ENCODE measurements at regions not wholly inside any gene's neighbourhood (a gene's known extent, or its start where the extent isn't known, plus 50 kb on each side); places are given as distances from the start of the nearest gene placed in this dataset.

DNA sequence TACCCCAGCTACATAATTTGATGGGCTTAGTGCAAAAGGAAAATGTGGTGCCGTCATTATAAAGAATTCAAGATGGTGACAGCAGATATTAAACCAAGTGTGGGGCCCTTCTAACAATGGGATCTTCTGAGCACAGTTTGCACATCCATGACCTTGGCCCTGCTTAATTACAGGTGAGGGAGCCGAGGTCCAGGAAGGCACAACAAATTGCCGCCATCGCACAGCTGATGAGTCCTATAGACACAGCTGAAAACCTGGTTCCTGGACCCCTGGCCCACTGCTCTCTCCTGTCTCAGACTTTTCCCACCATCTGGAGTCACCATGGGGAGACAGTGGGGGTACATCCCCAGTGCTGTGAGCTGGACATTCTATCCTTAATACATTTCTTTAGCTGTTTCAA, 95.8 kb upstream of the MAP4K3 start:
- H3F3A ChIP-seq (ENCODE audit: insufficient read depth, low read depth) = no peaks in the 10 kb centered on the region
- TF ChIP-seq EZH2 (IDR thresholded peaks at IDR 0.05; ENCODE audit: low read depth) = no peak
- TF ChIP-seq, protein P1, sequence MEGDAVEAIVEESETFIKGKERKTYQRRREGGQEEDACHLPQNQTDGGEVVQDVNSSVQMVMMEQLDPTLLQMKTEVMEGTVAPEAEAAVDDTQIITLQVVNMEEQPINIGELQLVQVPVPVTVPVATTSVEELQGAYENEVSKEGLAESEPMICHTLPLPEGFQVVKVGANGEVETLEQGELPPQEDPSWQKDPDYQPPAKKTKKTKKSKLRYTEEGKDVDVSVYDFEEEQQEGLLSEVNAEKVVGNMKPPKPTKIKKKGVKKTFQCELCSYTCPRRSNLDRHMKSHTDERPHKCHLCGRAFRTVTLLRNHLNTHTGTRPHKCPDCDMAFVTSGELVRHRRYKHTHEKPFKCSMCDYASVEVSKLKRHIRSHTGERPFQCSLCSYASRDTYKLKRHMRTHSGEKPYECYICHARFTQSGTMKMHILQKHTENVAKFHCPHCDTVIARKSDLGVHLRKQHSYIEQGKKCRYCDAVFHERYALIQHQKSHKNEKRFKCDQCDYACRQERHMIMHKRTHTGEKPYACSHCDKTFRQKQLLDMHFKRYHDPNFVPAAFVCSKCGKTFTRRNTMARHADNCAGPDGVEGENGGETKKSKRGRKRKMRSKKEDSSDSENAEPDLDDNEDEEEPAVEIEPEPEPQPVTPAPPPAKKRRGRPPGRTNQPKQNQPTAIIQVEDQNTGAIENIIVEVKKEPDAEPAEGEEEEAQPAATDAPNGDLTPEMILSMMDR (conservative IDR thresholded peaks at IDR 0.05) = no peak
- no peak for DNase-seq
- H3K36me3 ChIP-seq (ENCODE audit: low read depth) = no peaks in the 10 kb centered on the region
- POLR2A ChIA-PET (ENCODE audit: unreplicated experiment) = interaction anchor here (0.6 kb wide), 1 partner anchor 103 kb away, joined by 5 read pairs; no protein-coding TSS in a partner anchor
- H2AFZ ChIP-seq = no peak overlapping the region
- CTCF ChIA-PET = no interaction called here
- BruUV-seq (replicated peaks) = no TSS peak
- H3K4me3 ChIP-seq = no peak overlapping the region
- H4K20me1 ChIP-seq (ENCODE audit: insufficient read depth) = no peaks in the 10 kb centered on the region
- H3K4me1 ChIP-seq (replicated peaks; ENCODE audit: insufficient read depth) = peaks cover 11% of the 10 kb centered on the region
- no peaks in the 10 kb centered on the region for H3K79me2 ChIP-seq (ENCODE audit: low read depth)
- intact Hi-C loops (cut with micrococcal nuclease; ENCODE audit: unreplicated experiment) = no loop called here
- no peak overlapping the region for H3K4me2 ChIP-seq
- no peaks in the 10 kb centered on the region for H3K27me3 ChIP-seq (ENCODE audit: insufficient read depth, low read depth)
- no peaks in the 10 kb centered on the region for H3K9me3 ChIP-seq (ENCODE audit: insufficient read depth, low read depth)
- no peaks in the 10 kb centered on the region for H3K9me2 ChIP-seq (ENCODE audit: insufficient read depth)
- no peak overlapping the region for H3K27ac ChIP-seq

DNA sequence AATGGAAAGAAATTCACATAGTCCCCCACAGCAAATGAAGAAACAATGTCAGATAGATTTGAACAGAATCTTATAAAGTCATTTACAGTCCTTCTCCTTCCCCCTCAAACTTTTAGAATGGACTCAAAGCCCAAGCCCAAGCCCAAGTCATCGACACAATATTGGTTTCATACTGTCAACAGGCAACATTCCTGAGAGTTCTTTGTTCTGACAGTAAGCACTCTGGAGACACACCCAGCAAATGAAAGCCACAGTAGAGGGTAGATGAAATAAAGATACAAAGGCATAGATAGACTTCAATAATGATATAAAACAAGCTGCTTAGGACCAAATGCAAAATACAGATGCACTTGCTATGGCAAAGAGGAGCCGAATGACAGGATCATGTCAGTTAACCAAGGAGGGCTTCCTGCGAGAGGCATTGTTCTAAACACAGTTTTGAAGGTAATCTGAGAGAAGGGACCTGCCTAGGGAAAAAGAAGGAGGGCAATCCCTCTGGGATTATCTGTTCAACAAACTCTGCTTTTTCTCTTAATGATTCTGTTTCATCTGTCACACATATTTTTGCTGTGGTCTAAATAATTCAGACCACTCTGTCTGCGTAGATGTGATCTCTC, 97.1 kb upstream of the MAP4K3 start:
- CTCF ChIA-PET = no interaction called here
- TF ChIP-seq, protein P1 (conservative IDR thresholded peaks at IDR 0.05) = no peak
- no peak for TF ChIP-seq EZH2 (IDR thresholded peaks at IDR 0.05; ENCODE audit: low read depth)
- Histone ChIP-seq H3K4me1 (replicated peaks; ENCODE audit: insufficient read depth) (peaks cover 11% of the 10 kb centered on the region), H3K36me3 (ENCODE audit: low read depth) (no peaks in the 10 kb centered on the region), H2AFZ (no peak overlapping the region), H3K4me3 (no peak overlapping the region), H3K27me3 (ENCODE audit: insufficient read depth, low read depth) (no peaks in the 10 kb centered on the region), H3K4me2 (peak overlapping the region; percentile 24), H3K27ac (no peak overlapping the region), H4K20me1 (ENCODE audit: insufficient read depth) (no peaks in the 10 kb centered on the region), H3F3A (ENCODE audit: insufficient read depth, low read depth) (no peaks in the 10 kb centered on the region), H3K79me2 (ENCODE audit: low read depth) (no peaks in the 10 kb centered on the region), H3K9me3 (ENCODE audit: insufficient read depth, low read depth) (0 out of 2 replicates have a peak, but pooled peaks cover 6% of the 10 kb centered on the region), H3K9me2 (ENCODE audit: insufficient read depth) (no peaks in the 10 kb centered on the region)
- POLR2A ChIA-PET (ENCODE audit: unreplicated experiment) = no interaction called here
- BruUV-seq (replicated peaks) = no TSS peak
- intact Hi-C loops (cut with micrococcal nuclease; ENCODE audit: unreplicated experiment) = no loop called here
- no peak for DNase-seq

DNA sequence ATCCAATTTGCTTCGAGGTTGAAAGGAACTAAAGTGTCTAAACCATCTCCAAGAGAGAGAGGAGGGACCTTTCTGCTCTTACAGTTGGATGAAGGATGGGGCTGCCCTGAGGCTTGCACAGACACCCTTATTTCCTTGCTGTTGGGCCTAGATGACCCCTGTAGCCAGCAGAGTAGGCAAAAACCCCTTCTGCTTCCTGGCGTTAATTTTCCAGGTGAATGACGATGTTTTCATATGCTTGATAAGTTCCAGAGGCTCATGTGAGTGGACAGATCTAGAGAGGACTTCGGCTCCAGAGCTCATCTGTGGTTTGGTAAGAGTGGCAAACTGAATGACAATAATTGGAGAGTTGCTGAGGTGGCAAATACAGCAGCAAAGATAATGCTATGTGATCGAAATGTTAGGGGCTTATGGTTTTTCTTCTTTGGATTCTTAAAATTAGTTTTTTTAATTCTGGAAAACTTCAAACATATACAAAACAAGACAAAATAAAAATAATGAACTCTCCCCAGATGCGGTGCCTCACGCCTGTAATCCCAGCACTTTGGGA, 98.6 kb upstream of the MAP4K3 start:
- intact Hi-C loops (cut with micrococcal nuclease; ENCODE audit: unreplicated experiment) = no loop called here
- no peak for TF ChIP-seq EZH2 (IDR thresholded peaks at IDR 0.05; ENCODE audit: low read depth)
- TF ChIP-seq, protein P1 (conservative IDR thresholded peaks at IDR 0.05) = no peak
- H3K9me2 ChIP-seq (ENCODE audit: insufficient read depth) = no peaks in the 10 kb centered on the region
- H3K9me3 ChIP-seq (ENCODE audit: insufficient read depth, low read depth) = 0 out of 2 replicates have a peak, but pooled peaks cover 7% of the 10 kb centered on the region
- no peak overlapping the region for H3K4me3 ChIP-seq
- CTCF ChIA-PET = no interaction called here
- H3K36me3 ChIP-seq (ENCODE audit: low read depth) = no peaks in the 10 kb centered on the region
- H4K20me1 ChIP-seq (ENCODE audit: insufficient read depth) = no peaks in the 10 kb centered on the region
- H3F3A ChIP-seq (ENCODE audit: insufficient read depth, low read depth) = no peaks in the 10 kb centered on the region
- H2AFZ ChIP-seq = no peak overlapping the region
- no peak overlapping the region for H3K4me2 ChIP-seq
- no TSS peak for BruUV-seq (replicated peaks)
- H3K79me2 ChIP-seq (ENCODE audit: low read depth) = no peaks in the 10 kb centered on the region
- no peak overlapping the region for H3K27ac ChIP-seq
- DNase-seq = no peak
- no peaks in the 10 kb centered on the region for H3K27me3 ChIP-seq (ENCODE audit: insufficient read depth, low read depth)
- peaks cover 11% of the 10 kb centered on the region for H3K4me1 ChIP-seq (replicated peaks; ENCODE audit: insufficient read depth)
- POLR2A ChIA-PET (ENCODE audit: unreplicated experiment) = no interaction called here
